ENCODE measurements at regions not wholly inside any gene's neighbourhood (a gene's known extent, or its start where the extent isn't known, plus 50 kb on each side); places are given as distances from the start of the nearest gene placed in this dataset.

DNA sequence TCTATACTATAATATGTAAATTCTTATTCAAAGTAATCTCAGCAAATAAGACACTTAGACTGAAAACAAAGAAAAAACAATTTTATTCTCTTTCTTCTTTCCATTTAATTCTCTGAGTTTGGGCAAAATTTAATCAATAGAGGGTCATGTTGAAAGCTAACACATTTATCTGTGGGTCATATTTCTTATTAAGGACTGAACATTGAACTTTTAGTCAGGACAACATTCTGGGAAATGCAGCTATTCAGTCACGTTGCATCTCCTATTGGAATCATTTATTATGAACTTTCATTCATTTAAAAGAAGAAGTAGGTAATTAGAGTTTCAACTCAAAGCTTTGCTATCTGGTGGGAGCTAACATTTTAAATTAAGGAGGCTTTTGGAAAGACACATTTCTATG, 372.5 kb downstream of the MAN2A1 start:
- no peak for TF ChIP-seq ZNF274 (IDR thresholded peaks at IDR 0.05; ENCODE audit: low read depth, low read length)
- no peak for TF ChIP-seq POLR2A (IDR thresholded peaks at IDR 0.05; ENCODE audit: borderline replicate concordance, extremely low read depth, insufficient read depth, insufficient read length)
- no peak for TF ChIP-seq EZH2 (IDR thresholded peaks at IDR 0.05)
- TF ChIP-seq, protein P1, sequence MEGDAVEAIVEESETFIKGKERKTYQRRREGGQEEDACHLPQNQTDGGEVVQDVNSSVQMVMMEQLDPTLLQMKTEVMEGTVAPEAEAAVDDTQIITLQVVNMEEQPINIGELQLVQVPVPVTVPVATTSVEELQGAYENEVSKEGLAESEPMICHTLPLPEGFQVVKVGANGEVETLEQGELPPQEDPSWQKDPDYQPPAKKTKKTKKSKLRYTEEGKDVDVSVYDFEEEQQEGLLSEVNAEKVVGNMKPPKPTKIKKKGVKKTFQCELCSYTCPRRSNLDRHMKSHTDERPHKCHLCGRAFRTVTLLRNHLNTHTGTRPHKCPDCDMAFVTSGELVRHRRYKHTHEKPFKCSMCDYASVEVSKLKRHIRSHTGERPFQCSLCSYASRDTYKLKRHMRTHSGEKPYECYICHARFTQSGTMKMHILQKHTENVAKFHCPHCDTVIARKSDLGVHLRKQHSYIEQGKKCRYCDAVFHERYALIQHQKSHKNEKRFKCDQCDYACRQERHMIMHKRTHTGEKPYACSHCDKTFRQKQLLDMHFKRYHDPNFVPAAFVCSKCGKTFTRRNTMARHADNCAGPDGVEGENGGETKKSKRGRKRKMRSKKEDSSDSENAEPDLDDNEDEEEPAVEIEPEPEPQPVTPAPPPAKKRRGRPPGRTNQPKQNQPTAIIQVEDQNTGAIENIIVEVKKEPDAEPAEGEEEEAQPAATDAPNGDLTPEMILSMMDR (IDR thresholded peaks at IDR 0.05 in 2 of 3, conservative IDR thresholded peaks at IDR 0.05 in 1 of 3; ENCODE audit: borderline replicate concordance in 1 of 3, insufficient read depth in 1 of 3, low read depth in 2 of 3, low read length in 2 of 3) = no peak
- no peak for TF ChIP-seq MAX (IDR thresholded peaks at IDR 0.05)
- TF ChIP-seq SIN3A (IDR thresholded peaks at IDR 0.05; ENCODE audit: low read depth) = no peak
- no peak for TF ChIP-seq ELF1 (IDR thresholded peaks at IDR 0.05; ENCODE audit: borderline replicate concordance, low read depth)
- no peak for TF ChIP-seq ZBTB33 (IDR thresholded peaks at IDR 0.05; ENCODE audit: extremely low read depth, insufficient replicate concordance, low read length)
- no peak for TF ChIP-seq CEBPB (IDR thresholded peaks at IDR 0.05; ENCODE audit: low read depth)
- TF ChIP-seq EGR1 (IDR thresholded peaks at IDR 0.05; ENCODE audit: low read depth) = no peak
- no peak for TF ChIP-seq FOSL1 (IDR thresholded peaks at IDR 0.05; ENCODE audit: low read depth)
